ENCODE measurements at regions not wholly inside any gene's neighbourhood (a gene's known extent, or its start where the extent isn't known, plus 50 kb on each side); places are given as distances from the start of the nearest gene placed in this dataset.

- no peaks in the 10 kb centered on the region for H3K9me3 ChIP-seq (ENCODE audit: insufficient read depth, low read length)
- no peaks in the 10 kb centered on the region for H3K4me1 ChIP-seq (ENCODE audit: insufficient read depth, insufficient read length)
Measured at GRCh38 chr10:52452600-52453493, 138.8 kb downstream of the DKK1 start.

GRCh38 chr10:52453501-52453900, 139.4 kb downstream of the DKK1 start:
- TF ChIP-seq ZNF274 (IDR thresholded peaks at IDR 0.05; ENCODE audit: low read depth, low read length) (no peak), SUZ12 (IDR thresholded peaks at IDR 0.05; ENCODE audit: extremely low read depth, insufficient read depth, insufficient read length) (no peak), YY1 (IDR thresholded peaks at IDR 0.05; ENCODE audit: insufficient read depth, insufficient read length) (no peak)
- no peaks in the 10 kb centered on the region for H3K27me3 ChIP-seq (ENCODE audit: insufficient read depth, insufficient read length)
- H3K9me3 ChIP-seq (ENCODE audit: insufficient read depth, low read length), result no peaks in the 10 kb centered on the region
- H3K9ac ChIP-seq (ENCODE audit: insufficient read length, low read depth), result no peak overlapping the region
- DNase-seq (ENCODE audit: low read depth, low spot score), result no peak
- H3K36me3 ChIP-seq (ENCODE audit: insufficient read depth, insufficient read length, low read length), result no peaks in the 10 kb centered on the region
- no peak overlapping the region for H3K4me3 ChIP-seq (ENCODE audit: insufficient read length, low read depth)
- H3K4me1 ChIP-seq (ENCODE audit: insufficient read depth, insufficient read length), result no peaks in the 10 kb centered on the region

More at GRCh38 chr10:52452600-52453493, 138.8 kb downstream of the DKK1 start:
- H3K9ac ChIP-seq (ENCODE audit: insufficient read length, low read depth), result no peak overlapping the region
- H3K27me3 ChIP-seq (ENCODE audit: insufficient read depth, insufficient read length), result no peaks in the 10 kb centered on the region
- no peak for TF ChIP-seq ZNF274 (IDR thresholded peaks at IDR 0.05; ENCODE audit: low read depth, low read length)
- TF ChIP-seq YY1 (IDR thresholded peaks at IDR 0.05; ENCODE audit: insufficient read depth, insufficient read length), result no peak
- TF ChIP-seq SUZ12 (IDR thresholded peaks at IDR 0.05; ENCODE audit: extremely low read depth, insufficient read depth, insufficient read length), result no peak
- H3K4me3 ChIP-seq (ENCODE audit: insufficient read length, low read depth), result no peak overlapping the region
- DNase-seq (ENCODE audit: low read depth, low spot score), result no peak
- H3K36me3 ChIP-seq (ENCODE audit: insufficient read depth, insufficient read length, low read length), result no peaks in the 10 kb centered on the region

- TF ChIP-seq YY1 (IDR thresholded peaks at IDR 0.05; ENCODE audit: insufficient read depth, insufficient read length), result no peak
- TF ChIP-seq SUZ12 (IDR thresholded peaks at IDR 0.05; ENCODE audit: extremely low read depth, insufficient read depth, insufficient read length), result no peak
- TF ChIP-seq ZNF274 (IDR thresholded peaks at IDR 0.05; ENCODE audit: low read depth, low read length), result no peak
- no peaks in the 10 kb centered on the region for H3K9me3 ChIP-seq (ENCODE audit: insufficient read depth, low read length)
- H3K36me3 ChIP-seq (ENCODE audit: insufficient read depth, insufficient read length, low read length), result no peaks in the 10 kb centered on the region
- H3K4me3 ChIP-seq (ENCODE audit: insufficient read length, low read depth), result no peak overlapping the region
- no peak for DNase-seq (ENCODE audit: low read depth, low spot score)
- H3K4me1 ChIP-seq (ENCODE audit: insufficient read depth, insufficient read length), result no peaks in the 10 kb centered on the region
- H3K9ac ChIP-seq (ENCODE audit: insufficient read length, low read depth), result no peak overlapping the region
- H3K27me3 ChIP-seq (ENCODE audit: insufficient read depth, insufficient read length), result no peaks in the 10 kb centered on the region
Measured at GRCh38 chr10:52454491-52454890, 140.4 kb downstream of the DKK1 start.

DNA sequence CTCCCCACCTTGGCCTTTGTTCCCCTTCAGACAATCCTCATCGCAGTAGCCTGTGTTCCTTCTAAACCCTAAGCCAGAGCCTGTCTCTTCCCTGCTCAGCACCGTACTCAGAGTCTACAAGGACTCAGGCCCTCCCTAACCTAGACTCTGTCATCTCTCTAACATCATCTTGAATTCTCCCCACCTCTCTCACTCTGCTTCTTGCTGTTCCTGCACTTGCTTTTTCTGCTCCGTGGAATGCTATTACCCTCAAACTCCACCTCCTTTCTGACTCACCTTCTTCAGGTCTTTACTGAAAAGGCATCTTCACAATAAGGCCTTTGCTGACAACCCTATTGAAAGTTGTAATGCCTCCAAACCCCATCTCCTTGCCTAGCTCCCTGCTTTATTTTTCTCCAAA, 141.0 kb downstream of the DKK1 start:
- Histone ChIP-seq H3K9ac (ENCODE audit: insufficient read length, low read depth) (no peak overlapping the region), H3K4me1 (ENCODE audit: insufficient read depth, insufficient read length) (no peaks in the 10 kb centered on the region), H3K27me3 (ENCODE audit: insufficient read depth, insufficient read length) (no peaks in the 10 kb centered on the region), H3K36me3 (ENCODE audit: insufficient read depth, insufficient read length, low read length) (no peaks in the 10 kb centered on the region), H3K9me3 (ENCODE audit: insufficient read depth, low read length) (no peaks in the 10 kb centered on the region), H3K4me3 (ENCODE audit: insufficient read length, low read depth) (no peak overlapping the region)
- no peak for TF ChIP-seq YY1 (IDR thresholded peaks at IDR 0.05; ENCODE audit: insufficient read depth, insufficient read length)
- TF ChIP-seq SUZ12 (IDR thresholded peaks at IDR 0.05; ENCODE audit: extremely low read depth, insufficient read depth, insufficient read length), result no peak
- no peak for TF ChIP-seq ZNF274 (IDR thresholded peaks at IDR 0.05; ENCODE audit: low read depth, low read length)
- DNase-seq (ENCODE audit: low read depth, low spot score), result no peak

DNA sequence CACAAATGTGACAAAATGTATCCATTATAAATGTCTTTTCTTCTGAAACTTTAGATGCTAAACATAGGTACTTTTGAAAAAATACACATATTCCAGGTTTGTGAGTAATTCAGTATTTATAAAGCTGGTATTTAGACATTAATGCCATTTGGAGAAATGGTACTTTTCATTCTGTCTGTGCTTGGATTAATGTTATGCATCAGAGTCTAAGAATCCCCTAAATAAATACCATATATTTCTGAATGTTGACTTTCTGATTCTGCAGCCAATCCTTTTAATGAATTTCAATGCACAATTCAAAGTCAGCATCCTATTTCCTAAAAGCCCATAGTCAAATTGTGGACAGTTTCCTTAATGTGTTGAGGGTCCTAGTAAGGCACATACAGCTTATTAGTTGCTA, 145.0 kb downstream of the DKK1 start:
- DNase-seq (ENCODE audit: low read depth, low spot score), result no peak
- Histone ChIP-seq H3K4me3 (ENCODE audit: insufficient read length, low read depth) (no peak overlapping the region), H3K9ac (ENCODE audit: insufficient read length, low read depth) (no peak overlapping the region), H3K36me3 (ENCODE audit: insufficient read depth, insufficient read length, low read length) (no peaks in the 10 kb centered on the region), H3K9me3 (ENCODE audit: insufficient read depth, low read length) (no peaks in the 10 kb centered on the region), H3K27me3 (ENCODE audit: insufficient read depth, insufficient read length) (no peaks in the 10 kb centered on the region), H3K4me1 (ENCODE audit: insufficient read depth, insufficient read length) (no peaks in the 10 kb centered on the region)
- TF ChIP-seq ZNF274 (IDR thresholded peaks at IDR 0.05; ENCODE audit: low read depth, low read length) (no peak), SUZ12 (IDR thresholded peaks at IDR 0.05; ENCODE audit: extremely low read depth, insufficient read depth, insufficient read length) (no peak), YY1 (IDR thresholded peaks at IDR 0.05; ENCODE audit: insufficient read depth, insufficient read length) (no peak)

DNA sequence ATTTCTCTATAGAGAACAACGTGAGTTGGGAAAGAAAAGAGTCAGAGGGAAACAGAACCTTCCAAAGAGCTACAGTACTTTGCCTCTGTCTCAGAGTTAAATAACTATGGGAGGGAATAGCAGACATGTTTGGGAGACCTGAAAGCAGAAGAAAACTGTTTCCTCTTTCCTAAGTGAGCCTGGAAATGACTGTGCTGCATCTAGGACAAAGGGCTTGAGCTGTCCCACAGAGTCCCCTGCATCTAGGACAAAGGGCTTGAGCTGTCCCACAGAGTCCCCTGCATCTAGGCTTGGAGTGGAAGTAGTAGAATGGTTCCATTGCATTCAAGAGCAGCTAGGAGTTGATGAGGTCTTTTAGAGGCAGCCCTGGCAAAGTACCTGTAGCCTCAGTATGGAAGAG, 149.7 kb downstream of the DKK1 start:
- no peak for TF ChIP-seq SUZ12 (IDR thresholded peaks at IDR 0.05; ENCODE audit: extremely low read depth, insufficient read depth, insufficient read length)
- TF ChIP-seq ZNF274 (IDR thresholded peaks at IDR 0.05; ENCODE audit: low read depth, low read length), result no peak
- no peak for TF ChIP-seq YY1 (IDR thresholded peaks at IDR 0.05; ENCODE audit: insufficient read depth, insufficient read length)
- DNase-seq (ENCODE audit: low read depth, low spot score), result no peak
- no peaks in the 10 kb centered on the region for H3K4me1 ChIP-seq (ENCODE audit: insufficient read depth, insufficient read length)
- no peak overlapping the region for H3K4me3 ChIP-seq (ENCODE audit: insufficient read length, low read depth)
- no peaks in the 10 kb centered on the region for H3K27me3 ChIP-seq (ENCODE audit: insufficient read depth, insufficient read length)
- H3K9ac ChIP-seq (ENCODE audit: insufficient read length, low read depth), result no peak overlapping the region
- no peaks in the 10 kb centered on the region for H3K36me3 ChIP-seq (ENCODE audit: insufficient read depth, insufficient read length, low read length)
- H3K9me3 ChIP-seq (ENCODE audit: insufficient read depth, low read length), result no peaks in the 10 kb centered on the region

DNA sequence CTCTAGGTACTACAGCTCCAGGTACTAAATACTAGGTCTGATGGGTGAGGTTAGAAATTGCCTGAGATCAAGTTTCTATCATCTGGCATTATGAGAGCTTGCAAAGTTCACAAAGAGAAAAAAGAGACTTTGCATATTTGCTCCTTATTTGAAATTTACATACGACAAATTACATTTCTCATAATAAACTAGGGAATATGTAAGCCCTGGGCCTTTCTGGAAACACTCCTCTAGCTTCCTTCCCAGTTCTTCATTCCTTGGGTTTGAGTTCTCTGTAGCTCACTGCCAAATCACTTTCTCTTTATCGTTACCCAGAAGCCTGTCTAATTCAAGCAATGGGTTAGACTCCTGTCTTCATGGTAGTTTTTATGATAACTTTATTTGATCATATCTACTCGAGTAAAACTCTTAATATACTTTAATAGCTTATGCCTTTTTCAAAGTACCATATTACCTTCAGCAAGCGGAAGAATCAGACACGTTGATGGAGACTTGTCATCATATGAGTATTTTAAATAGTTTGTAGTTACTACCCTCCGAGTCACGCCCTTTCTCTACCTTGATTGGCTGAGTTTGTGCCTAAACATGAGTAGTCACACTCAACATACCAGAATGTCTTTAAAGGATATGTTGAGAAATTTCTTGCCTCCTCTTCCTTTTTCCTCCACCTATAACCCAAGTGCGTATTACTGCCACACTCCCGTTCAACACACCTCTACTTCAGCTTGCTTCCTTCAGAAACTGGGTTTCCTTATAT, 150.5 kb downstream of the DKK1 start:
- TF ChIP-seq SUZ12 (IDR thresholded peaks at IDR 0.05; ENCODE audit: extremely low read depth, insufficient read depth, insufficient read length) (no peak), YY1 (IDR thresholded peaks at IDR 0.05; ENCODE audit: insufficient read depth, insufficient read length) (no peak), ZNF274 (IDR thresholded peaks at IDR 0.05; ENCODE audit: low read depth, low read length) (no peak)
- Histone ChIP-seq H3K9me3 (ENCODE audit: insufficient read depth, low read length) (no peaks in the 10 kb centered on the region), H3K9ac (ENCODE audit: insufficient read length, low read depth) (no peak overlapping the region), H3K4me1 (ENCODE audit: insufficient read depth, insufficient read length) (no peaks in the 10 kb centered on the region), H3K27me3 (ENCODE audit: insufficient read depth, insufficient read length) (no peaks in the 10 kb centered on the region), H3K4me3 (ENCODE audit: insufficient read length, low read depth) (no peak overlapping the region), H3K36me3 (ENCODE audit: insufficient read depth, insufficient read length, low read length) (no peaks in the 10 kb centered on the region)
- no peak for DNase-seq (ENCODE audit: low read depth, low spot score)
